Fibroblast of pulmonary artery (primary cell): ENCODE measurements at regions not wholly inside any gene's neighbourhood (a gene's known extent, or its start where the extent isn't known, plus 50 kb on each side); places are given as distances from the start of the nearest gene placed in this dataset.

ENCODE experiments used
- DNase-seq: peaks from one replicate; pipeline ENCODE4 v3.0.0-alpha.2; 2010; ENCODE audit warnings: low read depth
- H3K4me3 ChIP-seq: replicated peaks from 2 replicates; pipeline ENCODE4 v1.5.1; 2011; ENCODE audit warnings: low read depth, mild to moderate bottlenecking, control low read depth, low read length, moderate library complexity
- TF ChIP-seq, protein P1 (sequence below): IDR thresholded peaks from 2 replicates; pipeline ENCODE4 v1.5.1; 2011; ENCODE audit warnings: mild to moderate bottlenecking, control low read depth, low read length, inconsistent platforms; ENCODE audit errors: missing control alignments

DNA sequence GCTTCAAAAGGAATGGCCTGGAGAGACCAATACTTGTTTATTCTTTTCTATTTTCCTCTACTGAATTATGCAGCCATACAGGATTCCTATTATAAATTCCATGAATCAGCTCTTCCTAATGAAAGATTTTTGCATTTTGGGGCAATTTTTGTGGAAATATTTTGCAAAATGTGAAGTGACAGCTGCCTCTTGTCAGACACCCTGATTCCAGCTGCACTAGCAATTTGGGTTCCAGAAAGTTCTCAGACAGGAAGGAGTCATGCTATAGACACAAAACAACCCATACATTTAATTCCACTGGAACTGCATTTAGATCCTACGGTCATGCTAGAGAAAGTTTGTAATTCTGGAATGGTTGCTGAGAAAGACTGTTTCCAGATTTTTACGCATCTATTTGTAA is 119.5 kb downstream of the XCL2 start:
- H3K4me3 ChIP-seq, result no peak overlapping the region
- no peak for DNase-seq
- TF ChIP-seq, protein P1, sequence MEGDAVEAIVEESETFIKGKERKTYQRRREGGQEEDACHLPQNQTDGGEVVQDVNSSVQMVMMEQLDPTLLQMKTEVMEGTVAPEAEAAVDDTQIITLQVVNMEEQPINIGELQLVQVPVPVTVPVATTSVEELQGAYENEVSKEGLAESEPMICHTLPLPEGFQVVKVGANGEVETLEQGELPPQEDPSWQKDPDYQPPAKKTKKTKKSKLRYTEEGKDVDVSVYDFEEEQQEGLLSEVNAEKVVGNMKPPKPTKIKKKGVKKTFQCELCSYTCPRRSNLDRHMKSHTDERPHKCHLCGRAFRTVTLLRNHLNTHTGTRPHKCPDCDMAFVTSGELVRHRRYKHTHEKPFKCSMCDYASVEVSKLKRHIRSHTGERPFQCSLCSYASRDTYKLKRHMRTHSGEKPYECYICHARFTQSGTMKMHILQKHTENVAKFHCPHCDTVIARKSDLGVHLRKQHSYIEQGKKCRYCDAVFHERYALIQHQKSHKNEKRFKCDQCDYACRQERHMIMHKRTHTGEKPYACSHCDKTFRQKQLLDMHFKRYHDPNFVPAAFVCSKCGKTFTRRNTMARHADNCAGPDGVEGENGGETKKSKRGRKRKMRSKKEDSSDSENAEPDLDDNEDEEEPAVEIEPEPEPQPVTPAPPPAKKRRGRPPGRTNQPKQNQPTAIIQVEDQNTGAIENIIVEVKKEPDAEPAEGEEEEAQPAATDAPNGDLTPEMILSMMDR, result no peak

DNA sequence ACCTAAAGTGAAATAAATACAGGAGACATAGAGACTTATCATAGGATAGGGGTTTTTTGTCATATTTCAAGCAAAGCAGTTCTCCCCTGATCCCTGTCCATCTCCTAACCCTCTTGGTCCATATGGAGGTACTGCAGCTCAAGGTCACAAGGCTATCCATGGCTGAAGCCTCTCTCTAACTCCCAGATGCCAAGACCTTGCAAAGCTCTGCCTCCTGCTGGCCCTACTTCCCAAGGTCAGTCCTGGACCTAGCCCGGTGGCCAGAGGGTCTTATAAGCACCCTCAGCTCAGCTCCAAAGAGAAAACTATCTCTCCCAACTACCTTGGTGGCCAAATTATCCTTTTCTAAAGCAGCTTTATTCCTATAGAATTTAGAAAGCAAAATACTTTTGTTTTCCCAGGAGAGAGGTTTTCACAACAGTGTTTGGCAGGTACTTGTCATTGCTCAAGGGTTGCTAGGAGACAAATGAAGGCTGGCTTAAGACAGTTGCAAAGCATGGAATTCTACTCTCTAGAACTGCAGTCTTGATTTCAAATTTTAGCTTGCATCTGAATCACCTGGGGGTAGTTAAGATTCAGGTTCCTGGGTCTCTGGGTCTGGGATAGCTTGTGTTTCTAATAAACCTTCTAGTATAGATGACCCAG is 121.5 kb downstream of the XCL2 start:
- peak; percentile 20 for DNase-seq
- H3K4me3 ChIP-seq, result no peak overlapping the region
- TF ChIP-seq, protein P1, result no peak

DNA sequence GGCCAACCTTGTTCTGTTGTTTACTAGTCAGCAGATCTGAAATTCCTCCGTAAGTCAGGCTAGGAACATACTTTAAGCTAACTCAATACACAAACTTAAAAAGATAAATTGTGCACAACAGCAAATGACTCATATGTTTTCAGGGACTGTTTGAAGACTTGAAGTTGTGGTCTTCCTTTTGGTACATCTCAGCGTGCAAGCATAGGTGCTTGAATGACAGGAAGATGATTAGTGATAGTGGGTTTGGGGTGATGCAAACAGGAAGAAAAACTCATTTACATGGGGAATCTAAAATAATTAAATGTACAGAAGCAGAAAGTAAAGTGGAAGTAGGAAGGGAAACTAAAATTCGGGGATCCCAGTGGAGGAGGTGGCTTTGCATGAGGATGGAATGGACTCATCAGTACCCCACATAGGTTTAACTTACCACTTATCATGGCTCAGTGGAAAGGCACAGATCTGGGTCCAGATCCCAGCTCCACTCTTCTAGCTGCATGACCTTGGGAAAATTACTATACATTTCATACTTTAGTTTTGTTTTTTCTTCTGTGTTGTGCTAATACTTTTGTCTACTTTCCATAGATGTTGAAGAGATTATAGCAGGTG is 122.3 kb downstream of the XCL2 start:
- no peak overlapping the region for H3K4me3 ChIP-seq
- DNase-seq, result no peak
- TF ChIP-seq, protein P1, result no peak

DNA sequence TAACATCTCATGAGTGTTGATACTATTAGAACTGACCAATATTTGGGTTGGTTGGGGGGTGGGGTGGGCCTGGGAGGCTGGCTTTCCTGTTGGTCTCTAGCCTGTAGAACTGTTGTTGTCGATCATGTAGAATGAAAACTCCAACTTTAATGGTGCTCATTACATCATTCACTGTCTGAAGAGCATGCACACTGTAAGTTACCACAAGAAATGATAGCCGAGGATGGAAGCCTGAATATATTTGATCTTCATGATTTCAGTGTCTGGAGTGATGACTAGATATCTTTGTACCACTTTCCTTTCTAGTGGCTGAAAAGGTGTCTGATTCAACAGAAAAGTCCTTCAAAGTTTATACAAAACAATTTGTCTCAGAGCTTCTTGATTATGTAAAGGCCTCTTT is 123.6 kb downstream of the XCL2 start:
- TF ChIP-seq, protein P1, result no peak
- no peak overlapping the region for H3K4me3 ChIP-seq
- DNase-seq, result no peak

DNA sequence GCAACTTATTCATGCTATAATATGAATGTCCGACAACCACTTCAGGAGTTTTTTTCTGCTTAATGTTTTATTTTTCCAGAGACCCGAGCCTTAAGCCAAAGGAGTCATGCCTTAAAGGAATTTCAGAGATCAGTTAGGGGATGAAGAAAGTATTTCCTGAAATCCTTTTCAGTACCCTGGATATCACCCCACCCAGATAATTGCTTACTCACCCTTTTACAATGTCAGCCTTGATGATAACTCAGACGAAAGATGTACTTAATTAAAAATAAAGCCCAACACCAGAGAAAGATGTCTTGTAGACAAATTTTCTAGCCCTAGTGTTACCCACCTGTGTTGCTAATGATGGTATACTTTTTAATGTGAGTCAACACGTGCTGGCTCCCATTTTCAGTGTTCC is 124.1 kb downstream of the XCL2 start:
- DNase-seq, result peak; percentile 20

DNA sequence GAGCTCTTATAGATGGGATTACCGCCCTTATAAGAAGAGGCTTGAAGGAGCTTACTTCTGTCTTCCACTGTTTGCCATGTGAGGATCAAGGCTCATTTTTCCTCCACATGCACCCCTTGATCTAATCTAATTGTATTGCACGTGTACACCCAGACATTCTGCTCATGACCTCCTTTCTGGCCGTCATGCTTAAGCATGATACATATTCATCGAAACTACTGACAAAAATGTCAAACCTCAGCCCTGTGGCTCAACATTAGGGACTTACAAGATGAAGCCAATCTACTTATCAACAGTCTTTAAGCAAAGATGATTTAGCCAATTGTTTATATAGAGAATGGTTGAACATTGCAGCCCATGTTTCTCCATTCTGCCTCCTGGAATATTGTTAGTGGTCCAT is 127.6 kb downstream of the XCL2 start:
- TF ChIP-seq, protein P1, result no peak
- no peak for DNase-seq
- H3K4me3 ChIP-seq, result no peak overlapping the region

More for the DNA sequence above, 124.1 kb downstream of the XCL2 start:
- no peak overlapping the region for H3K4me3 ChIP-seq
- TF ChIP-seq, protein P1, result no peak

DNA sequence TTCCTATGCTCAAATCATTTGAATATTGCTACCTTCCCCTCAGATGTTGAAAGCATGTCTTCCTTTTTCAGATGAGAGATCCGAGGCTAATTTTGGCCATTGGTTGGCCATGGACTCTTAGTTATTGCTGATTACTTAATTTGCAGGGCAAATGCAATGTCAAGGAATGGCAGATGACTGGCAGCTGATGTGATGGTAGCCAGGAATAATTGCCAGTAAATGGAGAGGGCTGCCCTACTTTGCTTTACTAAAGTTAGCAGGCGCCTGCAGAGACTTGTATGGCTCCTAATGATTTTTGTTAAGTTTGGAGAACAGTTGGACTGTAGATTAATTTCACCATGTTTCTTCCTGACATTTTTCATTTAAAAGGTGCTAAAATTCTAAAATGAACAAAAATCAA is 128.9 kb downstream of the XCL2 start:
- DNase-seq, result no peak
- TF ChIP-seq, protein P1, result no peak
- no peak overlapping the region for H3K4me3 ChIP-seq
